B cell (primary cell): ENCODE measurements at regions not wholly inside any gene's neighbourhood (a gene's known extent, or its start where the extent isn't known, plus 50 kb on each side); places are given as distances from the start of the nearest gene placed in this dataset.

ENCODE experiments used
- CTCF ChIP-seq: fragments of 200-600 bp; IDR thresholded peaks from one replicate; pipeline ENCODE4 v1.8.0; 2022; ENCODE audit warnings: antibody characterized with exemption, mild to moderate bottlenecking
- EZH2 ChIP-seq: IDR thresholded peaks from 2 replicates; pipeline ENCODE4 v1.6.1; 2012; ENCODE audit warnings: borderline replicate concordance, low read depth, mild to moderate bottlenecking, moderate library complexity, low read length; ENCODE audit not compliant: insufficient read depth, poor library complexity, severe bottlenecking

GRCh38 chr4:83922402-83922801 lies 386.5 kb downstream of the GPAT3 start:
- TF ChIP-seq EZH2 (no peak), CTCF (no peak)
